ENCODE measurements at regions not wholly inside any gene's neighbourhood (a gene's known extent, or its start where the extent isn't known, plus 50 kb on each side); places are given as distances from the start of the nearest gene placed in this dataset.

DNA sequence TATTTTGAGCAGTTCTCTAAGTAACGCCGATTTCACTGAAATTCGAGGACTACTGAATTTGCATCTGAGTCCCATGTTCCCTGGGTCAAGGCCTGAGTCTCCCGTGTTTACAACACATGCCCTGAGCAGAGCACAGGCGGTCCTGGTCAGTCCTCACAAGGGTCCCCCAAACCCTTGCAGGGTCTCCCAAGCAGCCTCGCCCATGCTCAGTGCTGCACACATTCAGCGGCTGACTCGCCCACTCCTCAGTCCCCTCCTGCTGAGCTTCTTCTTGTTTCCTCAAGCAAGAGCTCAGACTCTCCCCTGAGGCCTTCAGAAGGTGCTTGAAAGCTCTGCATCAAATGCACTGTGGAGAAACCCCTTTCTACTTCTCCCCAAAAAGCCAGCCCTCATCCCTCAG lies 114.6 kb downstream of the INHBB start:
- no peak for TF ChIP-seq POLR2A (IDR thresholded peaks at IDR 0.05; ENCODE audit: low read depth, low read length)
- no peak for TF ChIP-seq POLR2AphosphoS5 (IDR thresholded peaks at IDR 0.05; ENCODE audit: low read depth, low read length)
- no peak for TF ChIP-seq SPI1 (IDR thresholded peaks at IDR 0.05; ENCODE audit: low read depth, low read length)

Measured in GM12891 (cell line).